ENCODE measurements at regions not wholly inside any gene's neighbourhood (a gene's known extent, or its start where the extent isn't known, plus 50 kb on each side); places are given as distances from the start of the nearest gene placed in this dataset.

- TF ChIP-seq CTCF (IDR thresholded peaks at IDR 0.05; ENCODE audit: low read depth, low read length) (no peak), EZH2phosphoT487 (IDR thresholded peaks at IDR 0.05; ENCODE audit: low read depth) (no peak)
These were observed 244.2 kb upstream of the USP15 start for GRCh38 chr12:62016021-62016420.

All from OCI-LY3 (cell line).